DMS153 treated with DMSO at 0.1 percent for 48 hours (cell line): ENCODE measurements at regions not wholly inside any gene's neighbourhood (a gene's known extent, or its start where the extent isn't known, plus 50 kb on each side); places are given as distances from the start of the nearest gene placed in this dataset.

Experiments
- DNase-seq: peaks from one replicate; lab custom pipeline; 2025; ENCODE audit not compliant: unreplicated experiment; lab: John Stamatoyannopoulos, UW

- no peak for DNase-seq
Measured at GRCh38 chr1:238071061-238071460, 180.3 kb upstream of the ZP4 start.

GRCh38 chr1:238063454-238063853 is 172.7 kb upstream of the ZP4 start:
- DNase-seq = no peak

DNA sequence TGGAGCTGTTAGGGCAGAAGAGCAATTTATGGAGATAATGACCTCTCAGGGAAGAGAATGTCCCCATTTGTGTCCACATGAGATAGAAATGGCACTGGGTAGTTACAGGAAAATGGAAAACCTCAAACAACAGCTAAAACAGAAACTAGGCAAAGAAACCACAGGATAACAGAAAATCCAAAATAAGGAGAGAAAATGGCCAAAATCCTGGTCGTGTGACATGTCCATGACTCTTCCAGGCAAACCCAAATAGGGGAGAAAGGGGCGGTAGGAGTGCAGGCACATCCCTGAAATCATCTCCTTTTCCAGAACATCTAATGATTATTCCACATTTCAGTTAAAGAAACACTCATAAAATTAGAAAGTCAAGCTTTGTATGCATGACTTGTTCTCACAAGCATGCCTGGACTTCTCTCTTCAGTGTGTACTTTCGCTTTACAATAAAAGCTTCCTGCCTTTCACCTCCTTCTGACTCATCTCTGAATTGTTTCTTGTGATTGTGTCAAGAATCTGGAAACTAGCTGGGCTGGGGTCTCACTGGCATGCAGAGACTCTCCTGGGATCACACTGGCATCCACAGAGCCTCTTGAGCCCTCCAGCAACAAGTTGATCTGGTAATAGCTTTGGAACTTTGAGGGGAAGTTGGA is 171.4 kb upstream of the ZP4 start:
- DNase-seq = no peak

DNA sequence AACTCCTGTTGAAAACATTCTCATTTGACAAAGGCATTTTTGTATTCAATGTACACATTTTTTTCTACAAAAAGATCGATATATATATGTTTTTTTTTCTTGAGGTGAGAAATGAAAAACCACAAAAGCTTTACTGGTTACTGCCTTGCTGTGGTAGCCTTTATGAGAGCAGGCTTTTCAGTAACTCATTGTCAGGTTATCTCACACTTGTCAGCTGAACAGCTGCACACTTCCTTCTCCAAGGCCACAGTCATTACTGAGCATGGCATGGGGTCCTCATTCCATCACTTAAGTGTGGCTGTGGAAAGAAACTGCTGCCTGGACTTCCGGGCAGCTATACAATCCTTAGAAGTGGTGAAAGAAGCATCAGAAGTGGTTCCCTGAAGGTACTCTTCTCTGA is 169.3 kb upstream of the ZP4 start:
- DNase-seq = no peak

- DNase-seq = no peak
Measured at GRCh38 chr1:238052496-238053266, 162.0 kb upstream of the ZP4 start.

- DNase-seq = no peak
Measured at GRCh38 chr1:238029126-238029525, 138.4 kb upstream of the ZP4 start.

DNA sequence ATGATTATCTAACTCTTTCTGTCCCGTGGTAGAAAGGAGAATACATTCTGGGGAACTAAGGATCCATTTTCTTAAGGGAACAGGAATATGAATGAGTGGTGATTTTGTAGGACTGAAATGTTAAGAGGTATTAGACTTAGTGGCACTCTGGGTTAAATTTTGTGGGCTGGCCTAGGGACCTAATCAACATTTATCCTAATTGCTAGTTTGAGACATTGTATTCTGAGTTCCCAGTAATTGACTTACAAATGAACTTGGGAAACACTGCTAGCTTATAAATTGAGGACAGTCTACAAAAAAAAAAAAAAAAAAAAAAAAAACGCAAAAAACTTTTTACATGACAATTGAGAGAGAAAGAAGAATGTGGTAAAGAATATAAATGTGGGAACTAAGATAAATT is 136.6 kb upstream of the ZP4 start:
- no peak for DNase-seq

DNA sequence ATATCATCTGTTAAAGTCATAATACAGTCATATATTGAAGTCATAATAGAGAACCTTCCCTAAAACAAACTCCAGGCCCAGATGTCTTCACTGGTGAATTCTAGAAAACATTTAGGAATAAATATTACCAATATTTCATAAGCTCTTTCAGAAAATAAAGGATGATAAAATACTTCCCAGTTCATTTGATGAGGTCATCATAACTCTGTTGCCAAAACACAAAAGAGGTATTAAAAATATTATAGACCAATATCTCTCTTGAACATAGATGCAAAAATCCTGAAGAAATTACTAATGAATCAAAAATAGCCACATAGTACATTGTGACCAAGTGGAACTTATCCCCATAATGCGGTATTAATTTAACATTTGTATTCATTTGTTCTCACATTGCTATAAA is 132.4 kb upstream of the ZP4 start:
- DNase-seq = no peak

GRCh38 chr1:238018214-238018613 is 127.5 kb upstream of the ZP4 start:
- DNase-seq = no peak

DNA sequence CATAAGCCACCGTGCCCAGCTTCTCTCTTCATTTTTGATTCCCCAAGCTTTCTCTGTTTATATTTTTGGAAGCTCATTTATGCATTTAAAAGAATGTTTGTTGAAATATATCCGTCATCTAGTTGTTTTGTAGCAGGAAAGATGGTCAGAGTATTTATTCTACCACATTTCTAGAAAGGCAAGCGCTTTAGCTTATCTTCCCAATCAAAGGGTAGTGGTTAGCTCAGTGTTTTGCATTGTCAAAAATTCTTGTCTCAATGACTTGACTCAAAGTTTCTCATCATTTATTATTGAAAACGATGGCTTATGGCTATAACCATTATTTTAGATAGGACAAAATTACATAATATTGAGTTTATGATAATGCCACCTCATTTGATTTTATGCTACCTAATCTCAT is 116.1 kb upstream of the ZP4 start:
- DNase-seq = no peak

DNA sequence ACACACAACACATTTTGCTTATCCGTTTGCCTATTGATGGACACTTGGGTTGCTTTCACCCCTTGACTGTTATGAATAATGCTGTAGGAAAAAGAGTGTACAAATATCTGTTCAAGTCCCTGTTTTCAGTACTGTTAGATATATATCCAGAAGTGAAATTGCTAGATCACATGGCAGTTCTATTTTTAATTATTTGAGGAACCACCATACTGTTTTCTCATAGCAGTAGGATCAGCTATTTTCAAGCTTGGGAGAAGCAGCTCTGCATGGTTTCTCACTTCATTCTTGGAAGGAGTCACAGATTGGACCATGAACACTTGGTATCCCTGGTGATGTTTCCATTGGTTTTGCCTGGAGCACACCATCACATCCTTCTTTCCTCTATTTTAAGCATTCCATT is 114.4 kb upstream of the ZP4 start:
- DNase-seq = no peak

DNA sequence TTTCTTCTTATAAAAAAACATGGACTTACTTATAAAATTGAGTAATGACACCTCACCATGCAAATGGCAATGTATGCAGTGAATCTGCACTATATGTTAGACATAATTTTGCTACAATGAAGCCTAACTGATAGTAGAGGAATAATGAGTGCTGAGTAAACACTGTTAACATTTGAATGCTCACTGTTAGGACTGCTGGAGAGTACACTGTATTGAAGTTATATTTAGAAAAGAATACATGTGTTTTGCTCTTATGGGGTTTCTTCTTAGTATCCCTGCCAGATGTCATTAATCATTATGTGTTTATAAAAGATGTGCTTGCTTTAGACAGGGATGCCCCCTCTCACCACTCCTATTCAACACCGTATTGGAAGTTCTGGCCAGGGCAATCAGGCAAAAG is 111.1 kb upstream of the ZP4 start:
- peak; percentile 26 for DNase-seq

GRCh38 chr1:237999426-238000052 is 108.8 kb upstream of the ZP4 start:
- no peak for DNase-seq

- DNase-seq = no peak
Measured at GRCh38 chr1:237998581-237998980, 107.9 kb upstream of the ZP4 start.

DNA sequence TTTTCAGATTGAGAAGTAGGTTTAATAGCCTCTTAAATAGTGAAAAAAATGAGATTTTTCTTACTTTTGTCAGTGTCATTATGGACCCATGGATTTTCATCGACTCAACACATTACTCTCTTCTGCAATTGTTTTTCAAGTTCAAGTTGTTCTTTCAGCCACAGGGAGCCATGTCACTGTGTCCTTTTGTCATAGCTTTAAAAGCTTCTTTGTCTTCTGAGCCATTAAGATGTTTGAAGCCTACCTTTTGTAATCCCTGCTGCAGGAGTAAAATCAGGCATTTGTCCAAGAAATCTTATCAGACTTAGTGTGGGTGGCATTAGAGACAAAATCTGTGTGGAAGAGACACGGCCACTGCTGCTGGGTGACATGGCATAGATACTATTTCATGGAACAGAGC is 92.8 kb upstream of the ZP4 start:
- no peak for DNase-seq

DNA sequence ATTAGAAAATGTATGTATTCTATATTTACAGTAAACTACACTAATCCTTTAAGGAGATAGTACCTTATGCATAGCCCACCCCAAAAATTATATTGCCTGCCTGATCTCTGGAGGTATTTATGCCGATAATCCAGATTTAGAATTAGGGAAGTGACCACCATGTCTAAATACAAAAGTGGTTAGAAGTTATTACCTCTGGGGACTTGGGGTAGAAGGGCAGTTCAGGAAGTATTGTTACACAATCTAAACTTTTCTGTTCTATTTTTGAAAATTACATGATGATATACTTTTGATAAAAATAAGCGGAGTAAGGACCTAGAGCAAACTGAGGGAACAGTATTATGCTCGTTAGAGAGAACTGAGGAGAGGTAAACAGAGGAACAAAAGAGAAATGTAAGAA is 90.5 kb upstream of the ZP4 start:
- no peak for DNase-seq

GRCh38 chr1:237976331-237976730 is 85.6 kb upstream of the ZP4 start:
- DNase-seq = no peak

DNA sequence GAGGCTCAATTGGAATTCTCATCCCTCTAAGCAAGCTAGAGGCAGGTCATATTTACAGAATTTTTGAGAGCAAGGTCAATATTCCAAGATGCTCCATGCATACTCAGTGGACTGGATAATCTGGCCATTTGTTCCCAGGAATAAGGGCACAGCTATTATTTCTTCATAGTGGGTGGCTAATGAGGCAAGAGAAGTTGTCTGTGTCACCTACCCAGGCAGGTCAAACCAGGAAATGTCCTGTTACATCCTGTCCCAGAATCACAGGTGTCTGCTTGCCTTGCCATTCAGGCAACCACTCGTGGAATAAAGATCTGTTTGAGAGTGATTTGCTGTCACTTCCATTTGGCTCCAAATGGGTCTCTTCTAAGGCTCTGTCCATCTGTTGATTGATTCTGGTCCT is 85.2 kb upstream of the ZP4 start:
- no peak for DNase-seq

GRCh38 chr1:237975376-237975775 is 84.7 kb upstream of the ZP4 start:
- DNase-seq = no peak

DNA sequence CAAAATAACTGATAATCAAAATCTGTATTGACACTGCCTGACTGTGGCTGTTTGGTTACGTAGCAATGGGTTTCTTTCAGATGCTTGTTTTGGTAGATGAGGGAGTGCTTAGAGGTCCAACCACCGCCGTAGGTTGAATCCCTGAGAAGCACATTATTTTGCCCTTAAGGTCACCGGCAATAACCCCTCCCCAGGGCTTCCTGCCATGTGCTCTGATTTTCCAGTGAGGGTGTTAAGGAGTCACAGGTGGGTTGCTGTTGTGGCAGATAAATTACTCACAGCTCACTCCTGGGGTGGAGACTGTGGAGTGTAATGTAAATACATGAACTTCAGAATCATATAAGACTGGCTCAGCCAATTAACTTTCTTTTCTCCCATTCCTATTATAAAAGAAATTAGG is 81.5 kb upstream of the ZP4 start:
- no peak for DNase-seq

DNA sequence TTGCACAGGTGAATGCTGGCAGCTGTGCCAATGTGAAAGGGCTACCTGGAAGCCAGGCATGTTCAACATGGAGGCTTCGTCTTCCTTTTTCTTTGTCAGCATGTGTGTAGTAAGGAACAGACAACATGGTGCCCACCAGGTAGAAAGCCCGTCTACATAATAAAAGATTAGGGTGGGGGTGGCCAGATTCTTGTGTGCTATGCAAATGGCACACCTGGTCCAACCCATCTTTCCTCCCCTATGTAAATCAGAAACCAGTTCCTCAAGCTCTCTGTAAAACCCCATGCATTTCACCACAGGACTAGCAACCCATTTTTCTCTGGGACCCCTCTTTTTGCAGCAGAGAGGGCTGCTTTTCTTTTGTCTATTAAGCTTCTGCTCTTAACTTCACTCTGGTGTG is 72.3 kb upstream of the ZP4 start:
- no peak for DNase-seq

DNA sequence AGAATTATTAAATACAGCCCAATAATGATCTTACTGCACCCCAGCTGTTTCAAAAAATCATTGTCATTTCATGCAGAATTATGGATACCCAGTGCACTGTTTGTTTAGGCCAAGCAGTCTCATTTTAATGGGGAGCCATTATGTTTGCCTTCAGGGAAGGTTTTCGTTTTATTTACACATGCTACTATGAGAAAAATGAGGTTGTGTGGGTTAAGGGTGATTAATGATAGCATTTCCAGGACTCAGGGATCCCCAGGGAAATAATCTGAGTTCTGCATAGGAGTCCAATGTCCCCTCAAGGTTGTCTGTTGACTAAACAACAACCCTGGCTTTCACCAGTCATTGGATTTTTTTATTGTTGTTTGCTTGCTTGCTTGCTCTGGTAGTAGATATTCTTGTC is 71.0 kb upstream of the ZP4 start:
- DNase-seq = peak; percentile 67

DNA sequence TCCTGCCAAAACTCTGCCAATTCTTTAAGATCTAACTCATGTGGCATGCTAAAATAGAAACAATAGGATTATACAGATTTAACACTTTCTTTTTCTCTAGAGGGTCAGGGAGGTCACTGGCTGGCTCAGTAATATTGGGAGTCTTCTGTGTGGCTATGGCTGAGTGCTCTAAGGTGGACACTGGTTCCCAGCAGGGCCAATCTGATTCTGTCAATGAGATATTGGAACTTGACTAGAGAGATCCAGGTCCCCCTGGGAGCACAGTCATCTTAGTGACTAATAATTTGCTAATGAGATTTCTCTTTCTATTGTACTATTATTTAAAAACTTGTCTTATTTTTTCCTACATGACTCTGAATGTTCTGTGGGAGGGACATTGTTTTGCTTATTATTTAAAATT is 69.1 kb upstream of the ZP4 start:
- no peak for DNase-seq
